HuH-7 (cell line): ENCODE measurements at regions not wholly inside any gene's neighbourhood (a gene's known extent, or its start where the extent isn't known, plus 50 kb on each side); places are given as distances from the start of the nearest gene placed in this dataset.

ENCODE experiments used
- DNase-seq: peaks from one replicate; pipeline ENCODE4 v3.0.0; 2011; ENCODE audit warnings: low spot score

- DNase-seq = no peak
These were observed 130.8 kb downstream of the PHLDA1 start for GRCh38 chr12:75900781-75901254.

GRCh38 chr12:75900226-75900625 lies 131.3 kb downstream of the PHLDA1 start:
- DNase-seq = no peak

DNA sequence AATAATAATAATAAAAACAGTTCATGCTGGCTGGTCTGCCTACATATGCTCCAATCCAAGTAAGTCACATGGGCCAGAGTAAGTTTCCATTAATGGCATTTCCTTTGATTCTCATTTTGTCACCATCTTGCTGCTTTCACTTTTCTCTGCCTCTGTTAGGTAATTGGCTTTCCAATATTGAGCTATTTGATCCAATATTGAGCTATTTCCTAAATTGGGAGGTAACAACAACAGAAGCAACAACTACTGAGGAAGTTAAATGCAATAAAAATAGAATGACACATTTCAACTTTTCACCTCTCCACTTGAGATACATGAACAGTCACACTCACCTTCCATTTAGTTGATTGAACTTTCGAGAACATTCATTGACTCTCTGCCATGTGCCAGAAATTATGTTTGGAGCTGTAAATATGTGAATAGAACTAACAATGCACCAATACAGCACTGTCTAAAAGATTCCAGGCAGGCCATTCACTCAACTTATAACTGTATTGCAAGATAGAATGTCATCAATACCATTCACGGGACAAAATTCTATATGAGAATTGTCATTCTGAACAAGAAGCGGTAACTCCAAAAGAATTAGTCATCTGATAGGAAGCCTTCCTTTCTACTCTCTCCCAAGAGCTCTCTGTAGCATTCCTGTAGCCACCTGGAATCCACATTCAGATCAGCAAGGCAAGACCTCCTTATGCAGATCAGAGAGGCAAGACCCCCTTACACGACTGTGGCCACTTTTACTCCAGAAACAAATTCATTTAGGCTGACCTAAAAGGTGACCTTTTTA lies 136.4 kb downstream of the PHLDA1 start:
- no peak for DNase-seq

- DNase-seq = no peak
These were observed 137.8 kb downstream of the PHLDA1 start for GRCh38 chr12:75893765-75894164.

GRCh38 chr12:75892731-75893408 lies 138.7 kb downstream of the PHLDA1 start:
- no peak for DNase-seq

DNA sequence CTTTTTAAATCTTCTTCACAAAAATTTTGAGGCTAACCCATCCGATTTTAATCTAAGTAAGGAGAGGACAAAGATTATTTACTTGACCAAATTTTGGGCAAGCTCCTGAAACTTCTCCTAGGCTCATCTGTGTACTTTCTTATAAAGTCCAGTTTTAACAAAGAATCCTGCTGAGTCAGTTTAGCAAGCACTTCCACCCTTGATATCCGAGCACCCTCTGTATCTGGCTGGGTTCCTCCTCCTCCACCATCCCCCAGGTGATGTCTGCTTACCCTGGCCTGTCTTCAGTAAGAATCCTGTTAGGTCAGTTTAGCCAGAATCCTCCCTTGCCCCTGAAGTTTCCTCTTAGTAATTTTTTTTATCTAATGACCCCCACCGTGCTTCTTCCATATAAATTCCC lies 140.5 kb downstream of the PHLDA1 start:
- DNase-seq = no peak

GRCh38 chr12:75890660-75891059 lies 140.9 kb downstream of the PHLDA1 start:
- DNase-seq = no peak

DNA sequence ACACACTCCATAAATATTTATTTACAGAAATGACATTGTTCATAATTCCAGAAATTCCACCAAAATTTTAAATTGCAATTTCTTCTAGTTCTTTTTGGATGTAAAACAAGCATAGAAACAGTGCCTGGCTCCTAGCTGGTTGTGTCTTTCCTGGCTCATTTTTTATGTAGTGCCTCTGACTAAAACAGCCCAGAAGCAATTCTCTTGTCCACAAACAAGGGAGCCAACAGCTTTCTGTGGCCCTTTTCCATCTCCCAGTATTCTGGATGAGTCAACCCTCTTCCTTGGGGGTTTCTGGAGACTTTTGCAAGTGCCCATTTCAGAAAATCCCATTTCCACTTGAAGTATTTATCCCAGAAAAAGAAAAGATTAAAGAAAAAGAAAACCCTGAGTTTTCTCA lies 141.4 kb downstream of the PHLDA1 start:
- DNase-seq = no peak

DNA sequence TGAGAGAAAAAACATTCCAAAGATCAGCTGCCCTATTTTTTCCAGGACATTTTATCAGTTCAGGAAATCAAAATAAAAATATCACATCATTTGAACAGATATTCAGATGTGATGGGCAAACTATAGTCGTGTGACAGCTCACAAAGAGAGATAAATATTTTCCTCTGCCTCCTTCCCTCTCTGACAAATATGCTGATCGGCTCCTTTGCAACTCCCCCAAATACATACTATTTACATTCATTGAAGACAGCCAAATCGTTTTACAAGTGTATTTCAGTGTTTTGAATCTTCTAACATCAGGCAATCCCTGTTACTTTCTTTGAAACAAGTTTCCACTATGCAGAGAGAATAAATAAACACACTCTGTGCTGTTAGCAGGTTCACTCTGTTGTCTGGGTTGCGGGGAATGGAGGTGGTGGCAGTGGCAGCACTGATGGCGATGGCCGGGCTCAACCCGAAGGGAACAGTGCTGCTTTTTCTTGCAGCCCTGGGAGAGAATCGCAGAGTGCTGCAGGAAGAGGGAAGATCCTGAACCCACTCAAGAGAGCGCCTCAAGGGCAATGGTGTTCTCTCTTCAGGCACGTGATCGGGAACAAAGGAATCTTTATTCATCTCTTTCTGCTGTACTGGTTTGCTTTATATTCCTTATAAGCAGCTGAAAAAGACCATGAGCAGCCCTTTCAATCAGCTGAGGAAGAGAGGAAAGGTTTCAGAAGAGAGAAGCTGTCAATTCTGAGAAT lies 142.5 kb downstream of the PHLDA1 start:
- DNase-seq = no peak

- DNase-seq = no peak
These were observed 143.2 kb downstream of the PHLDA1 start for GRCh38 chr12:75888399-75888798.

- no peak for DNase-seq
These were observed 143.6 kb downstream of the PHLDA1 start for GRCh38 chr12:75887979-75888378.

GRCh38 chr12:75884465-75884985 lies 147.1 kb downstream of the PHLDA1 start:
- no peak for DNase-seq

GRCh38 chr12:75883241-75883640 lies 148.3 kb downstream of the PHLDA1 start:
- no peak for DNase-seq

- no peak for DNase-seq
These were observed 149.2 kb downstream of the PHLDA1 start for GRCh38 chr12:75882421-75882820.

DNA sequence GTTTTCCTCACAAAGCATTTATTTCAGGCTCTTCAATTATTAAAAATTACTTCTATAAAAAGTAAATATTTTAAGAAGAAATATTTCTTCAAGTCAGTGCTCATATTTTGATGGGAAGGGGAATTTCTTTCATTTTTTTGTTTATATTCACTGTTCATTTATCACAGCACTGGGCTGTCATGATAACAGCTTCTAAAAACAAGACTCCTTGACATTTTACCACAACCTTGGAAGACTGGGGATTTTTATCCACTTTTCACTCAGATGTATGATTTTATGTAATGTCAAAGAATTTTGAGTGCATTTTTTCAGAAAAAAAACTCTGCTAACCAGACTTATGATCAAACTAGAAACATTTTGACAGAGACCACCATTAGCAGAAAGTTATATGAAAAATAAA lies 149.7 kb downstream of the PHLDA1 start:
- DNase-seq = no peak

DNA sequence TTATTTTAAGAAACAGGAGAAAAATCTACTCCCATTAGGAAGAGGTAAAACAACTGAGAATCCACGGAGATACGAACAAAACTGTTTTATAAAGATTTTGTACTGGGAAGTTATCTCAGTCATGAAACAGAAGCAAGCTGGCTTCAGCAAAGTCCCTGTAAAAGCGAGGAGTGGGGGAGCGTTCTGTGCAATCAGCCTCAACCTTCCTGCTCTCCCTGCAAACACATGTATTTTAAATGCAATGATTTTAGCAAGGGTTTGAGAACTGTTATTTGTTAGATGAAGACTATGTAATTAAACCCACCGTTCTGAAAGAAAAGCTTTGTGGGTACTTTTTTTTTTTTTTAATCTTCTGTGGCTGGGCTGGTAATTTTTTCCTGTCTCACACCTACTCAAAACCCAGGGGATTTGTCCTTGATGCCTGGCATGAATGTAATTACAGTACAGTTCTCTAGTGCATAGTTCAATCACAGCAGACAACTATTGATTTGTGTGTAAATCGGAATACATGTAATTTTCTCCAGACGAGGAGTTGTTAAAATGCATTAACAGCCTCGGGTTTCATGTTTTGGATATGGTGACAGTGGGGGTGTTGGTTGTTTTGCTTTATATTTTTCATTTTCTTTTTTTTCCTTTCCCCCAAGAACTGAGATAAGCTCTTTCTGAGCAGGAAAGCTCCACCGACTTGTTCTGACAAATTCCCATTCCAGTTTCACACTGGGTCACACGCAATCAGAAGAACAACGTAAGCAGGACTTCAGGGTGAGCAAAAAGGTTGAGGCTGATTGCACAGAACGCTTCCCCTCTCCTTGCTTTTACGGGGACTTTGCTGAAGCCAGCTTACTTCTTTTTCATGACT lies 153.6 kb downstream of the PHLDA1 start:
- no peak for DNase-seq

DNA sequence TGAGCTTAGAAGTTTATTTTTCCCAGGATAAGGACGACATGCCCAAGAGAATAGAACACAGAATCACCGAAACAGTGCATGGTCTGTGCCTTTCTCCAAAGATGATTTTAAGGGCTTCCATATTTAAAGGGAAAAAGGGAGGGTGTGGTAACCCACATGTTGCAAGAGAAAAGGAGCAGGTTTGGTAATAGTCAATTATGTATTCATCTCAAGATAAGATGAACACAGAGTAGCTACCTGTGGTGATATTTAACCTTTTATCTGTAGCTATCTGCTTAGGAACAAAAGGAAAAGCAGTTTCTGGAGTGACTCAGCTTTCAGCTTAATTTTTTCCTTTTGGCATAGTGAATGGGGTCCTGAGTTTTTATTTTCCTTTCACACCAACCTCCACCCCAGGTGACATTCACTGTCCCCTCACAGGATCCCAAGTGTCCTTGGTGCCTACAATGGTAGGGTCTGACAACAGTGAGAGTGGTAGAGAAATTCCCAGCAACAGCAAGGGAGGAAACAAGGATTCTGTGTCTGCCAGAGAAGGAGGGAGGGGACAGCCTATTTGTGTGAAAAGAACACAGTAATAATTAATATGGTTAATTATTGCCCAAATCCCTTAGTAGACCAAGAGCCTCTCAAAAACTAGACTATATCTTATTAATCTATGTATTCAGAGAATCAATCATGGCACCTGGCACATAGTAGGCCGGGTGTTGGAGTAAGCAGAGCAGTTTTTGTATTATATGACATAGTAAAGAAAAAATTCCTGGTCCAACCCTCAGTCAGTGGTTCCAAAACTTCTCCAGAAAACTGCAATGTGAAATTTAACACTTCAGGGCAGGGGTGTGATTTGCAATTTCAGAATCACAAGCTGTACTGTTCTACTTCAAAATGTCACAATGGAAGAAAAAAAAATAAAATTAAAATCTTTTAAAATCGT lies 154.5 kb downstream of the PHLDA1 start:
- no peak for DNase-seq

DNA sequence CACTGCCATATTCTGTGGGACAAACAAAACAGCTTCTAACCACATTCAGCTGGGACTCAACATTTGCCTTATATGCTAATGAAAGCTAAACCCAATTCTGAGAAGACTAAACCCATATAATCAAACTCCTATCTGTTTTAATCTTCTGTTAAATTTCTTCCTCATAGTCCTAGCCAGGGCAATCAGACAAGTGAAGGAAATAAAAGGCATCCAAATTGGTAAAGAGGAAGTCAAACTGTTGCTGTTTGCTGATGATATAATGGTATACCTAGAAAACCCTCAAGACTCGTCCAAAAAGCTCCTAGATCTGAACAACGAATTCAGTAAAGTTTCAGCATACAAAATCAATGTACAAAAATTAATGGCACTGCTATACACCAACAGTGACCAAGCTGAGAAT lies 157.1 kb downstream of the PHLDA1 start:
- DNase-seq = no peak

- DNase-seq = no peak
These were observed 158.8 kb downstream of the PHLDA1 start for GRCh38 chr12:75872762-75873161.

GRCh38 chr12:75870878-75871277 lies 160.7 kb downstream of the PHLDA1 start:
- no peak for DNase-seq

DNA sequence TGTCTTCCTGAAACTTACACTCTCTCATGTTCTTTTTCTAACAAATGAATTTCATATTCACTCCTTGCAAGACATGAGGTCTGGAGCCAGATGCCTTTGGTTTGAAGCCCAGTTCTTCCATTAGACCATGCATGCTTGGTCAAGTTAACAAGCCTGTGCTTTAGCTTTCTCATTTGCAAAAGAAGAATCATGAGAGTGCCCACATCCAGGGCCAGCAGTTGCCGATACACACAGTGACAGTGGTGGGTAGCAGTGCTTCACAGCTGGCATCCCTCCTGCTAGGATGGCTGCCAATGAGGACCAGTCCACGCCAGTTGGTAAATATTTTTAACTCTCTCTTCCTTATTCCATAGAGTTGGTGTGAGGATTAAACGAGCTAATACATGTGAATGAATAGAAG lies 163.1 kb downstream of the PHLDA1 start:
- no peak for DNase-seq
